WTC11 (cell line): ENCODE measurements at regions not wholly inside any gene's neighbourhood (a gene's known extent, or its start where the extent isn't known, plus 50 kb on each side); places are given as distances from the start of the nearest gene placed in this dataset.

ENCODE experiments used
- AFF4 ChIP-seq: sonication (generic); formaldehyde crosslinking; IDR thresholded peaks from 2 replicates; pipeline ENCODE4 v1.8.1; 2023; ENCODE audit warnings: mild to moderate bottlenecking, missing genetic modification reagents, borderline replicate concordance
- CREB1 ChIP-seq: sonication (generic); formaldehyde crosslinking; IDR thresholded peaks from 2 replicates; pipeline ENCODE4 v1.8.0; 2023; ENCODE audit warnings: mild to moderate bottlenecking, missing genetic modification reagents
- CTCF ChIP-seq: fragments of 200-600 bp; IDR thresholded peaks from 2 replicates; pipeline ENCODE4 v1.8.0; 2022; ENCODE audit warnings: antibody characterized with exemption
- E2F1 ChIP-seq: sonication (generic); formaldehyde crosslinking; IDR thresholded peaks from 2 replicates; pipeline ENCODE4 v1.8.0; 2022; ENCODE audit warnings: mild to moderate bottlenecking, missing genetic modification reagents
- ETV6 ChIP-seq: sonication (generic); formaldehyde crosslinking; IDR thresholded peaks from 2 replicates; pipeline ENCODE4 v1.8.1; 2022; ENCODE audit warnings: mild to moderate bottlenecking, missing genetic modification reagents
- GABPB1 ChIP-seq: sonication (generic); formaldehyde crosslinking; IDR thresholded peaks from 2 replicates; pipeline ENCODE4 v1.8.1; 2023; ENCODE audit warnings: mild to moderate bottlenecking, missing genetic modification reagents
- MAX ChIP-seq: sonication (generic); formaldehyde crosslinking; IDR thresholded peaks from 2 replicates; pipeline ENCODE4 v1.8.0; 2022; ENCODE audit warnings: mild to moderate bottlenecking, missing genetic modification reagents
- ZNF512 ChIP-seq: sonication (generic); formaldehyde crosslinking; IDR thresholded peaks from 2 replicates; pipeline ENCODE4 v1.8.1; 2022; ENCODE audit warnings: missing genetic modification reagents, borderline replicate concordance
- TF ChIP-seq, protein P1 (sequence below): fragments of 250-450 bp; sonication (Bioruptor Pico); IDR thresholded peaks from 2 replicates; pipeline ENCODE4 v1.9.0; 2021; ENCODE audit warnings: mild to moderate bottlenecking, borderline replicate concordance

GRCh38 chr6:16922282-16922681, 161.0 kb upstream of the ATXN1 start:
- TF ChIP-seq AFF4 (CRISPR knock-in tag): no peak
- no peak for TF ChIP-seq CTCF
- TF ChIP-seq CREB1 (CRISPR knock-in tag): no peak
- no peak for TF ChIP-seq GABPB1 (CRISPR knock-in tag)
- no peak for TF ChIP-seq ETV6 (CRISPR knock-in tag)
- TF ChIP-seq MAX (CRISPR knock-in tag): no peak
- TF ChIP-seq, protein P1, sequence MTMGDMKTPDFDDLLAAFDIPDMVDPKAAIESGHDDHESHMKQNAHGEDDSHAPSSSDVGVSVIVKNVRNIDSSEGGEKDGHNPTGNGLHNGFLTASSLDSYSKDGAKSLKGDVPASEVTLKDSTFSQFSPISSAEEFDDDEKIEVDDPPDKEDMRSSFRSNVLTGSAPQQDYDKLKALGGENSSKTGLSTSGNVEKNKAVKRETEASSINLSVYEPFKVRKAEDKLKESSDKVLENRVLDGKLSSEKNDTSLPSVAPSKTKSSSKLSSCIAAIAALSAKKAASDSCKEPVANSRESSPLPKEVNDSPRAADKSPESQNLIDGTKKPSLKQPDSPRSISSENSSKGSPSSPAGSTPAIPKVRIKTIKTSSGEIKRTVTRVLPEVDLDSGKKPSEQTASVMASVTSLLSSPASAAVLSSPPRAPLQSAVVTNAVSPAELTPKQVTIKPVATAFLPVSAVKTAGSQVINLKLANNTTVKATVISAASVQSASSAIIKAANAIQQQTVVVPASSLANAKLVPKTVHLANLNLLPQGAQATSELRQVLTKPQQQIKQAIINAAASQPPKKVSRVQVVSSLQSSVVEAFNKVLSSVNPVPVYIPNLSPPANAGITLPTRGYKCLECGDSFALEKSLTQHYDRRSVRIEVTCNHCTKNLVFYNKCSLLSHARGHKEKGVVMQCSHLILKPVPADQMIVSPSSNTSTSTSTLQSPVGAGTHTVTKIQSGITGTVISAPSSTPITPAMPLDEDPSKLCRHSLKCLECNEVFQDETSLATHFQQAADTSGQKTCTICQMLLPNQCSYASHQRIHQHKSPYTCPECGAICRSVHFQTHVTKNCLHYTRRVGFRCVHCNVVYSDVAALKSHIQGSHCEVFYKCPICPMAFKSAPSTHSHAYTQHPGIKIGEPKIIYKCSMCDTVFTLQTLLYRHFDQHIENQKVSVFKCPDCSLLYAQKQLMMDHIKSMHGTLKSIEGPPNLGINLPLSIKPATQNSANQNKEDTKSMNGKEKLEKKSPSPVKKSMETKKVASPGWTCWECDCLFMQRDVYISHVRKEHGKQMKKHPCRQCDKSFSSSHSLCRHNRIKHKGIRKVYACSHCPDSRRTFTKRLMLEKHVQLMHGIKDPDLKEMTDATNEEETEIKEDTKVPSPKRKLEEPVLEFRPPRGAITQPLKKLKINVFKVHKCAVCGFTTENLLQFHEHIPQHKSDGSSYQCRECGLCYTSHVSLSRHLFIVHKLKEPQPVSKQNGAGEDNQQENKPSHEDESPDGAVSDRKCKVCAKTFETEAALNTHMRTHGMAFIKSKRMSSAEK (CRISPR knock-in tag): no peak
- TF ChIP-seq ZNF512: no peak
- TF ChIP-seq E2F1 (CRISPR knock-in tag): no peak
